ENCODE measurements at regions not wholly inside any gene's neighbourhood (a gene's known extent, or its start where the extent isn't known, plus 50 kb on each side); places are given as distances from the start of the nearest gene placed in this dataset.

DNA sequence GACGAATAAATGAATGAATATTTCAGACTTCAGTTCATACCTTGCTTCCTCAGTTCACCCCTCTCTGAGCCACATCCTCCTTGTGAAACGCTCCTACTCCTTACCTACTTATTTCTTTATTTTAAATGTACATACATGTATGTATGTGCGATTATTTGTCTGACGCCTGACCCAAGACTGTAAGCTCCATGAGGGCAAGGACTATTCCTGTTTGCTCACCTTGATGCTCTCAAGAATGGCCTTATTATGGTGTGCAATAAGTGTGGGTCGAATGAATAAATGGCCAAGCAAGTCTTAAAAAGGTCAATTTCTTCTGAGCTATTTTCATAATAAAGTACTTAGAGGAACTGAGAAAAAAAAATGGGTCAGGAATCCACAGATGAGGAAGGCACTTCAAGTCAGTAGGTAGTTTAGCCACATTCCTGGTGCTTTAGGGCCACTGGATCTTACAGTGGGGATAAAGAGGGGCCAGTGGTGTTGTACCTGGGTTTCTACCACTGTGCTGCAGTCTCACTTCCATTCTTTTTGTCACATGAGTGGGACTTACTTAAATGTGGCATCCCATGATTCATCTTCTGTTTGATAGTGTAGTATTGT is 74.7 kb downstream of the SDC1 start:
- TF ChIP-seq, protein P1, sequence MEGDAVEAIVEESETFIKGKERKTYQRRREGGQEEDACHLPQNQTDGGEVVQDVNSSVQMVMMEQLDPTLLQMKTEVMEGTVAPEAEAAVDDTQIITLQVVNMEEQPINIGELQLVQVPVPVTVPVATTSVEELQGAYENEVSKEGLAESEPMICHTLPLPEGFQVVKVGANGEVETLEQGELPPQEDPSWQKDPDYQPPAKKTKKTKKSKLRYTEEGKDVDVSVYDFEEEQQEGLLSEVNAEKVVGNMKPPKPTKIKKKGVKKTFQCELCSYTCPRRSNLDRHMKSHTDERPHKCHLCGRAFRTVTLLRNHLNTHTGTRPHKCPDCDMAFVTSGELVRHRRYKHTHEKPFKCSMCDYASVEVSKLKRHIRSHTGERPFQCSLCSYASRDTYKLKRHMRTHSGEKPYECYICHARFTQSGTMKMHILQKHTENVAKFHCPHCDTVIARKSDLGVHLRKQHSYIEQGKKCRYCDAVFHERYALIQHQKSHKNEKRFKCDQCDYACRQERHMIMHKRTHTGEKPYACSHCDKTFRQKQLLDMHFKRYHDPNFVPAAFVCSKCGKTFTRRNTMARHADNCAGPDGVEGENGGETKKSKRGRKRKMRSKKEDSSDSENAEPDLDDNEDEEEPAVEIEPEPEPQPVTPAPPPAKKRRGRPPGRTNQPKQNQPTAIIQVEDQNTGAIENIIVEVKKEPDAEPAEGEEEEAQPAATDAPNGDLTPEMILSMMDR (IDR thresholded peaks at IDR 0.05; ENCODE audit: low read depth, low read length, missing control alignments), result no peak
- DNase-seq (ENCODE audit: extremely low read depth, low read depth), result no peak

DNA sequence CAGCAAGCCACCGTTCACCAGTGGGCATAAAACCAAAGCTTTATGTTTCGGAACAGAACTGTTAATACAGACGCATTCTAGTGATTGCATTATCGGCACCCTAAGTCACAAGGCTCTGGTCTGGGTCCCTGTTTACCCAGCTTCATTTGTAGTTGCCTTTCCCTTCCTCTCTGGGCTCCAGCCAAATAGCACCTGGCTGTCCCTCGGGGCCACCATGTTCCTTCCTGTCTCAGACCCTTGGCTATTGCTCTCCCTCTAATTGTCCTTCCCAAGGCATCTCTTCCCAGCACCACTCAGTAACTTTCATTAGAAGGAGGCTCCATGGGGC is 75.3 kb downstream of the SDC1 start:
- no peak overlapping the region for H3K4me3 ChIP-seq (replicated peaks; ENCODE audit: low read depth, low read length)
- TF ChIP-seq, protein P1 (IDR thresholded peaks at IDR 0.05; ENCODE audit: low read depth, low read length, missing control alignments), result no peak
- no peak for DNase-seq (ENCODE audit: extremely low read depth, low read depth)

More for the DNA sequence above, 74.7 kb downstream of the SDC1 start:
- no peak overlapping the region for H3K4me3 ChIP-seq (replicated peaks; ENCODE audit: low read depth, low read length)

DNA sequence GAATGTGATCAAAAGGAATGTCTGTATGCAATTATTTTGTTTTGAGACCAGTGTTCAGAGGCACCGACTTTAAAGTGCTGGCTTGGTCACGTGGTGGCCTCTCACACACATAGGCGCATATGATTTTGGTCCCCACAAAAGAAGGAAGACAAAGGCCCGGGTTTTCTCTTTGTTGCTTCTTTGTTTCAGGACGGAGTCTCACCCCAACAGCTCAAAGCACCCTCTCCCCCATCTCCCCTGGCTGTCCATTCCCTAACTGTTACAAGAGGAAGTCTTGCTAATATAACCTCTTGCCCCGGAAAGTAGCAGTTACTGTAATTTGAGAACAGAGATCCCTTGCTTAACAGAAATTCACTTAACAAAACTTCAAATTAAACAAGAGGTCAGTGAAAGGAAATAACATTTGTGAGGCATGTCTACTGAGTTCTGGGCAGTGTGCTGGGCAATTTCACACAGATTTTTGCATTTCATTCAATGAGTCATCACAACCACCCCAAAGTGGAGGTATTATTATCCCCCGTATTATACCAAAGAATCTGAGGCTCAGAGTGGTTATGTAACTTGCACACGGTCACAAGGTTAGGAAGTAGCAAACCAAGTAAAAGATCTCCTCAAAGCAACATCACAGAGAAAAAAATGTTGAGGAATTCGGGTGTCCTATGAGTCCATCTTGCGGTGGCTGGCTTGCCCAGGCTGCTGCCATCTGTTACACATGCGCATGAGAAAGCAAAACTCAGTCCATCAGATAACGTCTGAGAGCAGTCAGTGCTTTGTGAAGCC is 75.8 kb downstream of the SDC1 start:
- no peak overlapping the region for H3K4me3 ChIP-seq (replicated peaks; ENCODE audit: low read depth, low read length)
- peak; percentile 93 for DNase-seq (ENCODE audit: extremely low read depth, low read depth)
- TF ChIP-seq, protein P1 (IDR thresholded peaks at IDR 0.05; ENCODE audit: low read depth, low read length, missing control alignments), result no peak

DNA sequence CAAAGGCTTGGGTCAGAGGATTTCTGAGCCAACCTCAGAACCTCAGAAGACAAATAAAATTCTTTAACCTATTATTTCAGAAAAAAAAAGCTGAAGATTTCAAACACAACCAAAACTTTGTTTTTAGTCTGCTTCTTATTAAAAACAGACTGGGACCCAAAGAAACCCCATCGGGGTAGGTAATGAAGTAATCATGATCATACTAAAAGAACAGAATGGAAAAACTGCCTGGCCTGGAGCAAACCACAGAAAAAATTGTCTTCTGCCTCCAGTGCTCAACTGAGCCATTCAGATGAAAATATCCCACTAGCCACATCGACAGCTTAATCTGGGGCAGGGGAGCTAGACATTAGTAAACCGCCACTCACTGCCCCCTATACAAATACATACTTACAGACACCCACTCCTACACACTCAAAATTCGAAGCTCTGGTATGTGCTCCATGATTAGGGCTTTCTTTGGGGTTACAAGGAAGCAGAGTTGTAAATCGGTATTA is 76.5 kb downstream of the SDC1 start:
- no peak overlapping the region for H3K4me3 ChIP-seq (replicated peaks; ENCODE audit: low read depth, low read length)
- TF ChIP-seq, protein P1 (IDR thresholded peaks at IDR 0.05; ENCODE audit: low read depth, low read length, missing control alignments), result no peak
- no peak for DNase-seq (ENCODE audit: extremely low read depth, low read depth)

DNA sequence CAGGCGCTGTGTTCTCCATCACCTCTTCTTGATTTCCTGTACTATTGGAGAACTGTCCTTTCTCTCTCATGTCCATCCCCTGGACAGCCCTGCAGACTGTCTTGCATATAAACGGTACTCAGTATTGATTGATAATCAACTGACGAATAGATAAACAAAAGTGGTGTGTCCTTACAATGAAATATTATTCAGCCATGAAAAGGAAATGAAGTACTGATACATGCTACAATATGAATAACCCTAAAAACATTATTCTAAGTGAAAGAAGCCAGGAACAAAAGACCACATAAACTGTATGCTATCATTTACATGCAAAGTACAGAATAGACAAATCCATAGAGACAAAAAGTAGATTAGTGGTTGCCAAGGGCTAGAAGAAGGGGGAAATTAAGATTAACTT is 77.6 kb downstream of the SDC1 start:
- H3K4me3 ChIP-seq (replicated peaks; ENCODE audit: low read depth, low read length), result no peak overlapping the region
- TF ChIP-seq, protein P1 (IDR thresholded peaks at IDR 0.05; ENCODE audit: low read depth, low read length, missing control alignments), result no peak
- no peak for DNase-seq (ENCODE audit: extremely low read depth, low read depth)

DNA sequence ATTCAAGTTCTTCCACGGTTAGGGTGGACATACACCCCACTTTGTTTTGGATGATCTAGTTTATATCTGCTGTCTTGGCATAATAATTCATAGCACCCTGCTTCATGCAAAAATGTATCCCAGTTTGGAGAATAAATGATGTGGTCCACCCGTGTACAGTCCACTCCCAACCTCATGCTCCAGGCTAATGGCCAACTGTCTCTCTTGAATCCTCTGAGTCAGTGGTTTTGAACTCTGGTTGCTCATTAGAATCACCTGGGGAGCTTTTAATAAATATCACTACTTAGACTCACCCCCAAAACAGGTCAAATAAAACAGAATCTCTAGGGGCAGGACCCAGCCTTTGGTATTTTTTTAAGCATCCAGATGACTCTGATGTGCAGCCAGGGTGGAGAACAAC is 78.5 kb downstream of the SDC1 start:
- no peak for DNase-seq (ENCODE audit: extremely low read depth, low read depth)
- no peak overlapping the region for H3K4me3 ChIP-seq (replicated peaks; ENCODE audit: low read depth, low read length)
- TF ChIP-seq, protein P1 (IDR thresholded peaks at IDR 0.05; ENCODE audit: low read depth, low read length, missing control alignments), result no peak

All from HFF-Myc (cell line).